ENCODE measurements at regions not wholly inside any gene's neighbourhood (a gene's known extent, or its start where the extent isn't known, plus 50 kb on each side); places are given as distances from the start of the nearest gene placed in this dataset.

DNA sequence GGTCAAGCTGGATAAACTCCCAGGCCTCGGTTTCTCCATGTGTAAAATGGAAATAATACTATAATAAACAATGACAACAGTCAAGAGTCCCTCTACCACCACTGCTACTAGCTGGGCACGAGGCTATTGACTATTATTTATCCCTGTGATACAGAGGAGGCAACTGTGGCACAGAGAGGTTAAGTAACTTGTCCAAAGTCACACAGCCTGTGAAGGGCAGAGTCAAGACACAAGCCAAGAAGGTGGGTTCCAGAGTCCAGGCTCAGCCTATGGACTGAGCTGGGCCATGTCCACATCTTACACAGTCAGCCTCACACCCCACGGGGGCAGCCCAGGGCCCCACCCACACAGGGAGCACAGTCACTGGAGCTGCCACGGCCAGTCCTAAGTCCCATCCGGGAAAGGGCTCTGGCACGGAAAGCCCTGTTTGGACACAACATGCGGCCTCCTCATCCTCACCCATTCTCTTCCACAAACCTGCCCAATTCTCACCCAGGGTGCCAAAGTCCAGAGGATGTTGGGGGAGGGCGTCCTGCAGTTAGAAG, 384.0 kb downstream of the SHANK2 start:
- DNase-seq (no peak), ATAC-seq (replicated peaks) (no peak)
- H3K27me3 Mint-ChIP-seq = peaks cover 8 to 37% of the 10 kb centered on the region in 2 donors
- no peaks in the 10 kb centered on the region for H3K9me3 Mint-ChIP-seq
- no peak overlapping the region for H3K27ac Mint-ChIP-seq
- no peaks in the 10 kb centered on the region for H3K4me1 Mint-ChIP-seq (ENCODE audit: low read depth in 2 of 2)
- H3K36me3 Mint-ChIP-seq (ENCODE audit: insufficient read depth) = no peaks in the 10 kb centered on the region
- no peak overlapping the region for H3K4me3 Mint-ChIP-seq

GRCh38 chr11:70869054-70869453, 383.3 kb downstream of the SHANK2 start:
- ATAC-seq (replicated peaks) (no peak), DNase-seq (no peak)
- no peak overlapping the region for H3K4me3 Mint-ChIP-seq
- no peaks in the 10 kb centered on the region for H3K36me3 Mint-ChIP-seq (ENCODE audit: insufficient read depth)
- H3K27me3 Mint-ChIP-seq = peaks cover 13 to 37% of the 10 kb centered on the region in 2 donors
- H3K27ac Mint-ChIP-seq = no peak overlapping the region
- no peaks in the 10 kb centered on the region for H3K9me3 Mint-ChIP-seq
- H3K4me1 Mint-ChIP-seq (ENCODE audit: low read depth in 2 of 2) = no peaks in the 10 kb centered on the region

DNA sequence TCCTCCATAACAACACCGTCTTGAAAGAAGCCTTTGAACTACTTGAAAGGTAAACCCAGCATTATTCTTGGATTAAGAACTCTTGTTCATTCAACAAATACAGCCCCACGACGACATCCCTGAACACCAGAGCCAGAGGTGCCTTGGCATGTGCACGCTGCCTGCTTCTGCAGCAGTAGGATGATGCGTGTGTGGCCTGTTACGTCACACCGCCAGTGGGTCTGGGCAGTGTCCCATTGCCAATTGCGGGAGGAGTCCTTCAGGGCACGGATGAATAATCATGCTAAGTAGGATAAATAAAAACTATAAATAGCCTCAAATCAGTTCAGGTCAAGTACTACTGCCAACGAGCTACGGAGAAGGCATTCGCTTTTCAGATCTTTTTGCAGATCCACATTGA, 380.5 kb downstream of the SHANK2 start:
- ATAC-seq (replicated peaks) = no peak
- Mint-ChIP-seq H3K9me3 (no peaks in the 10 kb centered on the region), H3K36me3 (ENCODE audit: insufficient read depth) (no peaks in the 10 kb centered on the region), H3K4me1 (ENCODE audit: low read depth in 2 of 2) (no peaks in the 10 kb centered on the region), H3K27ac (no peak overlapping the region), H3K4me3 (no peak overlapping the region), H3K27me3 (peaks cover 19 to 37% of the 10 kb centered on the region in 2 donors)
- no peak for DNase-seq

DNA sequence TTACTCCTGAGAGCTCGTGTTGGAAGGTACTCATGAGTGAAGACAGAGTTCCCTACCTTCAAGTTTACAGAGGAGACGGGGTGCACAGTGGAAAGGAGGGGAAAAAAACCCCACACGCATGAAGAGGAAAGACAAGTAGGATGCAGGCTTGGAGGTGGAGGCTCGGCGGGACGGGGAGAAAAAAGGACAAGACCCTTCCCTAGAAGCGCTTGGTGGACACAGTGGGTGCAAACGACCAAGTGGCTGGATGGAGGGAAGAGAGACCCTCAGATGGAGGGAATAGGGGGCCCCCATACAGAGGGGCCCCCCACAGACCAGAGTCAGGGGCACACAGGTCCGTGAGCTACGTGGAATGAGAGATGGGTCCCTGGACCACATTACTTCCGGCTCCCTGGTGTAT, 380.1 kb downstream of the SHANK2 start:
- no peak for ATAC-seq (replicated peaks)
- H3K9me3 Mint-ChIP-seq = no peaks in the 10 kb centered on the region
- peaks cover 19 to 38% of the 10 kb centered on the region in 2 donors for H3K27me3 Mint-ChIP-seq
- no peak overlapping the region for H3K4me3 Mint-ChIP-seq
- DNase-seq = no peak
- no peaks in the 10 kb centered on the region for H3K36me3 Mint-ChIP-seq (ENCODE audit: insufficient read depth)
- H3K27ac Mint-ChIP-seq = no peak overlapping the region
- no peaks in the 10 kb centered on the region for H3K4me1 Mint-ChIP-seq (ENCODE audit: low read depth in 2 of 2)

GRCh38 chr11:70872955-70873735, 379.2 kb downstream of the SHANK2 start:
- H3K4me1 Mint-ChIP-seq (ENCODE audit: low read depth in 2 of 2) = no peaks in the 10 kb centered on the region
- no peak overlapping the region for H3K4me3 Mint-ChIP-seq
- no peaks in the 10 kb centered on the region for H3K36me3 Mint-ChIP-seq (ENCODE audit: insufficient read depth)
- peaks cover 25 to 46% of the 10 kb centered on the region in 2 donors for H3K27me3 Mint-ChIP-seq
- no peak overlapping the region for H3K27ac Mint-ChIP-seq
- no peak for ATAC-seq (replicated peaks)
- H3K9me3 Mint-ChIP-seq = no peaks in the 10 kb centered on the region
- DNase-seq = no peak

DNA sequence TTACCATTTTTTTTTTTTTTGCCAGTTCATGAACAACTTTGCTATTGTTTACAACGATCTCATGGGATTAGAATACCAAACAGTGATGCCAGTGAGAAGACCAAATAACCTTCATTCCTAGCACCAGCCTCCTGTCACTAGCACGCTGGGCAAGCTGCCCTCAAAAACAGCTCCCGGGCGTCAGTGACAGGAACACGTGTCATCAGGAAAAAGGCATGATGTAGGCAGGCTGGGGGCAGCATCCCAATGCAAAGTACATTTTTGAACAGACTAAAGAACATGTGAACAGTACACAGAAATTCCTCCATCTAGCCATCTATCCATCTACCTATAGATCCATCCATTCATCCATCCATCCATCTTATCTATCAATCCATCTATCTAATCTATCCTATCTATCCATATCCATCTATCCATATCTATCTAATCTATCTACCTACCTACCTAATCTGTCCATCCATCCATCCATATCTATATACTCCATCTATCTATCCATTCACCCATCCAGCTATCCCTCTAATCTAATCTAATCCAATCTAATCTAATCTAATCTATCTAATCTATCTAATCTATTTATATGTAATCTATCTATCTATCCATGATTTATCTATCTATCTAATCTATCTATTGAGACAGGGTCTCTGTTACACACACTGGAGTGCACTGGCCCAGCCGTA, 378.5 kb downstream of the SHANK2 start:
- Mint-ChIP-seq H3K9me3 (no peaks in the 10 kb centered on the region), H3K4me3 (no peak overlapping the region), H3K27ac (no peak overlapping the region), H3K27me3 (peaks cover 25 to 44% of the 10 kb centered on the region in 2 donors), H3K4me1 (ENCODE audit: low read depth in 2 of 2) (no peaks in the 10 kb centered on the region), H3K36me3 (ENCODE audit: insufficient read depth) (peaks cover 3% of the 10 kb centered on the region)
- DNase-seq (no peak), ATAC-seq (replicated peaks) (no peak)

GRCh38 chr11:70876685-70877084, 375.7 kb downstream of the SHANK2 start:
- DNase-seq (no peak), ATAC-seq (replicated peaks) (no peak)
- peaks cover 3% of the 10 kb centered on the region for H3K36me3 Mint-ChIP-seq (ENCODE audit: insufficient read depth)
- peaks cover 25 to 49% of the 10 kb centered on the region in 2 donors for H3K27me3 Mint-ChIP-seq
- H3K27ac Mint-ChIP-seq = no peak overlapping the region
- no peaks in the 10 kb centered on the region for H3K4me1 Mint-ChIP-seq (ENCODE audit: low read depth in 2 of 2)
- no peaks in the 10 kb centered on the region for H3K9me3 Mint-ChIP-seq
- H3K4me3 Mint-ChIP-seq = no peak overlapping the region

DNA sequence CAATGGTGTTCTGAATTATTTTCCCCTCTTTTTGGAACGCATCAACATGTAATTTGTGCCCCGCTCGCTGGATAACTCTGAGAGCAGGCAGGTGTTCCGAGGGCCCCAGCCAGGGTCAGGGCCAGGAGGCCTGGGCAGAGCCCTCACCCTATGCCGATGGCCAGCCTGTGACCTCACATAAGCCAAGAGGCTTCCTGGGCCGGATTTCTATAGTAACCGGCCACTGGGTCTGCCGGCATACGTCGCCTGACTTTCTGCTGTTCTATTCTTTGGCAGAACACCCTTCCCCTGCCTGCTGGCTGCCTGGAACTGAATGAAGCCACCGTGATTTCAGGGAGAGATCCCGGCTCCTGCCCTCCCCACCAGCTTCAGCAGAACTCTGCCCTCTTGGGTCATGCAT, 375.2 kb downstream of the SHANK2 start:
- Mint-ChIP-seq H3K27ac (no peak overlapping the region), H3K27me3 (peaks cover 25 to 49% of the 10 kb centered on the region in 2 donors), H3K9me3 (no peaks in the 10 kb centered on the region), H3K4me3 (no peak overlapping the region), H3K4me1 (ENCODE audit: low read depth in 2 of 2) (no peaks in the 10 kb centered on the region), H3K36me3 (ENCODE audit: insufficient read depth) (peaks cover 3% of the 10 kb centered on the region)
- no peak for ATAC-seq (replicated peaks)
- no peak for DNase-seq

DNA sequence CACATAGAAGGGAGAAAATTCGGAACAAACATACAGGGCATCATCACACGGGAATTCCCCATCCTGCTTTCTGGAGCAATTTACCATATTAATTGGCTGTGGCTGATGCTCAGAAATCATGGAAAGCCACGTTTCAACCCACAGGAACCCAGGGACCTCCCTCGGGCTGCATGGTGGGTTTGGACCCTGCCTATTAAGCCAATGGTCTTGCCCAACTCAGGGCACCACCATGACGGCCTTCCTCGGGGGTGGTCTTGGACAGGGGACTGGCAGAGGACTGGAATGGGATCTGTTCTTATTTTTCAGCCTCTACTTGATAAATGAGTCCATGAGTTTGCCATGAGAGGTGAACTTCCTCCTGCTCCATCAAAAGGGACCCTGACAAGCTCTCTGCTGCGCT, 374.0 kb downstream of the SHANK2 start:
- DNase-seq (no peak), ATAC-seq (replicated peaks) (no peak)
- no peak overlapping the region for H3K27ac Mint-ChIP-seq
- no peaks in the 10 kb centered on the region for H3K4me1 Mint-ChIP-seq (ENCODE audit: low read depth in 2 of 2)
- no peak overlapping the region for H3K4me3 Mint-ChIP-seq
- peaks cover 3% of the 10 kb centered on the region for H3K36me3 Mint-ChIP-seq (ENCODE audit: insufficient read depth)
- H3K27me3 Mint-ChIP-seq = peaks cover 25 to 44% of the 10 kb centered on the region in 2 donors
- H3K9me3 Mint-ChIP-seq = no peaks in the 10 kb centered on the region

GRCh38 chr11:70879601-70880285, 372.6 kb downstream of the SHANK2 start:
- Mint-ChIP-seq H3K27me3 (peaks cover 18 to 57% of the 10 kb centered on the region in 2 donors), H3K36me3 (ENCODE audit: insufficient read depth) (peaks cover 3% of the 10 kb centered on the region), H3K27ac (no peak overlapping the region), H3K4me1 (ENCODE audit: low read depth in 2 of 2) (no peaks in the 10 kb centered on the region), H3K9me3 (no peaks in the 10 kb centered on the region), H3K4me3 (no peak overlapping the region)
- no peak for DNase-seq
- no peak for ATAC-seq (replicated peaks)

DNA sequence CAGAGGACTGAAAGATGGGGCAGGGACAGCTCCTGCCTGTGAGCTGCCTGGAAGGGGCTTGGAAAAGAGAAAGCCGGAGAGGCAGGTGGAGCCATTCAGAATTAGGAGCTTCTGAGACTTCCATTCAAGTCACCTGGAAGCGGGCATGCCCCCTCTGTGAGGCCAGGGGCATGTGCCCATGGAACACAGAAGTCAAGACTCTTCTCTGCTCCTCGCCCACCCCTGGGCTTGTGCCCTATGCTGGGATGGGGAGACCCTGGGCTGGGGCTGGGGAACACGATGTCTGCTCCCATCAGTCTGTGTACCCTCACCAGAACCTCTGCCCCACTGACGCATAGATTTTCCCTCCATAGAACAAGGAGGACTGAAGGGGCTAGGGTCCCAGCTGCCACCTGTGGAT, 372.0 kb downstream of the SHANK2 start:
- ATAC-seq (replicated peaks) = no peak
- Mint-ChIP-seq H3K27me3 (peaks cover 14 to 64% of the 10 kb centered on the region in 2 donors), H3K9me3 (no peaks in the 10 kb centered on the region), H3K4me3 (no peak overlapping the region), H3K27ac (no peak overlapping the region), H3K4me1 (ENCODE audit: low read depth in 2 of 2) (no peaks in the 10 kb centered on the region), H3K36me3 (ENCODE audit: insufficient read depth) (peaks cover 3% of the 10 kb centered on the region)
- DNase-seq = no peak

GRCh38 chr11:70881948-70882715, 370.2 kb downstream of the SHANK2 start:
- H3K27me3 Mint-ChIP-seq = peaks cover 14 to 72% of the 10 kb centered on the region in 2 donors
- no peaks in the 10 kb centered on the region for H3K4me1 Mint-ChIP-seq (ENCODE audit: low read depth in 2 of 2)
- H3K9me3 Mint-ChIP-seq = no peaks in the 10 kb centered on the region
- DNase-seq (no peak), ATAC-seq (replicated peaks) (no peak)
- H3K4me3 Mint-ChIP-seq = no peak overlapping the region
- H3K36me3 Mint-ChIP-seq (ENCODE audit: insufficient read depth) = peaks cover 3% of the 10 kb centered on the region
- H3K27ac Mint-ChIP-seq = no peak overlapping the region

DNA sequence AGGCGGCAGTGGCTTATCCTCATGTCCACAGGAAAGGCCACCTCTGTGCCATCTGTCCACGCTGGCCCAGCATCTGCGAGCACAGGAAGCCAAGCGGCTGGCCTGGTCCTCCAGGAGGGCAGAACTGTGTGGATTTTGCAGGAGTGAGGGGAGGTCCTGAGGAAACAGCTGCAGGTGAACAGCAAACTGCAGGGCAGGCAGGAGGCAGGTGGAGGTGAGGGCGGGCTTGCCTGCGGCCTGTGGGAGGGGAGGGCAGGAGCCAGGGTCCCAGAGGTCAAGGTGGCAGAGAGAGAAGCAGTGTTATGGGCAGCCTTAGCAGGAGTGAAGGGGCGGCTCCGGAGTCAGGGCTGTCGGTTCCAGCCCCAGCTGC, 369.7 kb downstream of the SHANK2 start:
- ATAC-seq (replicated peaks) = no peak

More for the DNA sequence above, 369.7 kb downstream of the SHANK2 start:
- H3K4me1 Mint-ChIP-seq (ENCODE audit: low read depth in 2 of 2) = no peaks in the 10 kb centered on the region
- peaks cover 3% of the 10 kb centered on the region for H3K36me3 Mint-ChIP-seq (ENCODE audit: insufficient read depth)
- H3K4me3 Mint-ChIP-seq = no peak overlapping the region
- no peaks in the 10 kb centered on the region for H3K9me3 Mint-ChIP-seq
- no peak for DNase-seq
- peaks cover 11 to 67% of the 10 kb centered on the region in 2 donors for H3K27me3 Mint-ChIP-seq
- H3K27ac Mint-ChIP-seq = no peak overlapping the region

All from effector memory CD8-positive, alpha-beta T cell (primary cell).